K562 (cell line): ENCODE measurements at regions not wholly inside any gene's neighbourhood (a gene's known extent, or its start where the extent isn't known, plus 50 kb on each side); places are given as distances from the start of the nearest gene placed in this dataset.
A peak's percentile ranks its signal among the peaks of the same experiment; 100 is the strongest.
"Not testable (repeated sequence)": the region's sequence is repeated elsewhere in the genome, so short reads cannot be mapped to it uniquely, and the experiment has no call there.

Experiments
- ATAC-seq: fragments of 200-7000 bp; cut with Tn5 transposase; 3 replicates; pipeline ENCODE4 v1.9.1; 2020; ENCODE audit warnings: moderate library complexity
- BruUV-seq: library from RNA; stranded (reverse); fragments of 400-500 nt; replicated peaks from 2 replicates; lab custom pipeline; 2021; lab: Mats Ljungman, UMichigan
- CTCF ChIA-PET: fragments of 300-600 bp; formaldehyde crosslinking; extraction: SDS; loops from one replicate; lab custom pipeline; 2021; ENCODE audit warnings: low intra/inter-chr PET ratio; lab: Yijun Ruan, JAX
- POLR2A ChIA-PET: fragments of 300-600, 350-650 bp; sonication (Branson Sonifier 250); formaldehyde crosslinking; extraction: SDS; loops from one replicate; lab custom pipeline; 2021; ENCODE audit warnings: antibody characterized with exemption, inconsistent platforms; lab: Yijun Ruan, JAX
- DNase-seq, 4 experiments: peaks; one replicate each; pipeline versions ENCODE4 v3.0.0 to v3.0.0-alpha.2; 2011 to 2018; ENCODE audit warnings: low spot score in 3 of 4, mixed read lengths in 3 of 4; ENCODE audit errors: extremely low read depth in 1 of 4
- FAIRE-seq: peaks from 2 replicates; lab custom pipeline; 2011; peaks lifted over from hg19 to GRCh38; lab: Jason Lieb, UNC
- H2AFZ ChIP-seq: 2 replicates; pipeline ENCODE4 v1.6.0; 2011; ENCODE audit warnings: low read depth, low read length, control low read depth, inconsistent platforms
- H3K27ac ChIP-seq: fragments of 200-600 bp; 3 replicates; pipeline ENCODE4 v1.8.0; 2011; ENCODE audit warnings: low read depth, mild to moderate bottlenecking, control low read depth, inconsistent platforms, low read length, moderate library complexity, mixed read lengths; ENCODE audit errors: extremely low read depth
- H3K27me3 ChIP-seq, 2 experiments: fragments of 300-600 bp in 1 of 2; 2 replicates in 1 of 2; 3 replicates in 1 of 2; pipeline versions ENCODE4 v1.6.0 to v1.8.0; 2011; ENCODE audit warnings: inconsistent platforms in 2 of 2, low read length in 2 of 2, mild to moderate bottlenecking in 1 of 2, mixed read lengths in 1 of 2, moderate library complexity in 1 of 2; ENCODE audit not compliant: control insufficient read depth in 2 of 2, insufficient read depth in 2 of 2
- H3K36me3 ChIP-seq: fragments of 300-600 bp; 3 replicates; pipeline ENCODE4 v1.8.0; 2011; ENCODE audit warnings: mild to moderate bottlenecking, low read length, inconsistent platforms; ENCODE audit not compliant: control insufficient read depth, insufficient read depth
- H3K4me1 ChIP-seq, 2 experiments: fragments of 200-600 bp in 1 of 2; replicated peaks in 1 of 2; 2 replicates in 1 of 2; 3 replicates in 1 of 2; pipeline versions ENCODE4 v1.5.1 to v1.8.0; 2011; ENCODE audit warnings: inconsistent platforms in 2 of 2, low read length in 2 of 2, mild to moderate bottlenecking in 1 of 2, mixed read lengths in 1 of 2, moderate library complexity in 1 of 2; ENCODE audit not compliant: control insufficient read depth in 2 of 2, insufficient read depth in 2 of 2
- H3K4me2 ChIP-seq: 2 replicates; pipeline ENCODE4 v1.6.1; 2011; ENCODE audit warnings: low read length, control low read depth, inconsistent platforms, mixed read lengths; ENCODE audit not compliant: insufficient read depth
- H3K4me3 ChIP-seq: fragments of 200-600 bp; sonication (generic), shearing (Covaris generic); 2 replicates; pipeline ENCODE4 v1.5.1; 2016; ENCODE audit warnings: control low read depth, inconsistent platforms
- H3K79me2 ChIP-seq: fragments of 200-600 bp; 3 replicates; pipeline ENCODE4 v1.8.0; 2011; ENCODE audit warnings: low read length, inconsistent platforms; ENCODE audit not compliant: control insufficient read depth, insufficient read depth
- H3K9ac ChIP-seq, 2 experiments: 2 replicates each; pipeline versions ENCODE4 v1.6.0 to v1.6.1; 2011; ENCODE audit warnings: low read depth in 2 of 2, low read length in 2 of 2, control low read depth in 1 of 2, inconsistent platforms in 1 of 2, mild to moderate bottlenecking in 1 of 2, mixed read lengths in 1 of 2; ENCODE audit not compliant: insufficient read depth in 1 of 2
- H3K9me1 ChIP-seq: one replicate; pipeline ENCODE4 v1.6.0; 2011; ENCODE audit warnings: inconsistent platforms, mild to moderate bottlenecking, low read length, moderate library complexity; ENCODE audit not compliant: control insufficient read depth, insufficient read depth
- H3K9me3 ChIP-seq: replicated peaks from 2 replicates; pipeline ENCODE4 v1.5.1; 2011; ENCODE audit warnings: low read depth, low read length, inconsistent platforms; ENCODE audit not compliant: control insufficient read depth, insufficient read depth
- H4K20me1 ChIP-seq: replicated peaks from 2 replicates; pipeline ENCODE4 v1.6.1; 2011; ENCODE audit warnings: low read length, inconsistent platforms, mixed read lengths; ENCODE audit not compliant: control insufficient read depth, insufficient read depth
- WGBS: fragments of 100-300 bp; shearing (Covaris generic); methylation state at CpG from one replicate; pipeline ENCODE4 v1.1.6; 2016; ENCODE audit warnings: low coverage, mixed read lengths; ENCODE audit not compliant: insufficient coverage; ENCODE audit errors: missing lambda C conversion rate; 5-methylcytosine and 5-hydroxymethylcytosine counted together
- in situ Hi-C: fragments of 300-500 bp; cut with MboI; formaldehyde crosslinking; loops from 4 replicates; pipeline ENCODE4 v1.15.0; 2018; ENCODE audit warnings: inconsistent platforms, mixed read lengths
- intact Hi-C: fragments of 100-400 bp; cut with micrococcal nuclease; formaldehyde crosslinking; loops from 2 replicates; pipeline ENCODE4 v1.14.2; 2022

- intact Hi-C loops, H3K4me1 ChIP-seq, H3K4me2 ChIP-seq, in situ Hi-C loops, H3K4me3 ChIP-seq, H3K27me3 ChIP-seq, H2AFZ ChIP-seq, FAIRE-seq, BruUV-seq, H3K36me3 ChIP-seq, CTCF ChIA-PET, H3K9me1 ChIP-seq, H3K9me3 ChIP-seq, H3K9ac ChIP-seq, H3K79me2 ChIP-seq, POLR2A ChIA-PET, H4K20me1 ChIP-seq, DNase-seq, H3K27ac ChIP-seq: not testable (repeated sequence)
- no CpG with 5 or more reads among the region's 10 CpGs for WGBS
- ATAC-seq: peak; percentile 69
Measured at GRCh38 chr21:6020953-6021716, 4500.2 kb upstream of the TPTE start.

DNA sequence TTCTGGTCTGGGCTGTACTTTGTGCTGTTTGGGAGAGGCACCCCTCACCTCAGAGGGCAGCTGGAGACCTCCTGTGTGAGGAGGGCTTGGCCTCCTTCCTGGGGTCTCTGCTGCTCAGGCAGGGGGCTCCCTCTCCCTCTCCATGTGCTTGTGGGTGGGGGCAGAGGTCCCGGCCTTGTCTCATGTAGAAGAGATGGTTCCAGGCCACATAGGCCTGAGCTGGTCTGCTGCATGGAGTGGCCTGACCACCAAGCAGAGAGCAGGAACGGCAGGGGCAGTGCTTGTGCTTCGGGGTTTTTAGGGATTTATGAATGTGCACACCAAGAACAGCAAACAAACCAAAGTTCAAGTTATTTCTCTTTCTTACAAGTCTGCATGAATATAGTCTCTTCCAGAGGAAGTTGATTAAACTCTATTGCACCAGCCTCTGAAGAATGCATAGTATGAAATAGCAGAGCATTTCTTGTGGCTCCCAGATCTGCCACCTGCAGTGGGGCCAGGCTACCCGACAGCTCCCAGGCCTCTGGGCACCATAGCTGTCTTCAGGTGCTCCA is 4499.6 kb upstream of the TPTE start:
- in situ Hi-C loops, ATAC-seq, H3K9me3 ChIP-seq, H3K4me1 ChIP-seq, H2AFZ ChIP-seq, H3K79me2 ChIP-seq, H3K9ac ChIP-seq, H3K4me2 ChIP-seq, FAIRE-seq, H3K27me3 ChIP-seq, DNase-seq, CTCF ChIA-PET, intact Hi-C loops, BruUV-seq, H3K27ac ChIP-seq, H3K9me1 ChIP-seq, H4K20me1 ChIP-seq, POLR2A ChIA-PET, H3K36me3 ChIP-seq, H3K4me3 ChIP-seq: not testable (repeated sequence)
- no CpG with 5 or more reads among the region's 4 CpGs for WGBS

- intact Hi-C loops, FAIRE-seq, H3K9me1 ChIP-seq: not testable (repeated sequence)
Measured at GRCh38 chr21:6023331-6023730, 4498.1 kb upstream of the TPTE start.

DNA sequence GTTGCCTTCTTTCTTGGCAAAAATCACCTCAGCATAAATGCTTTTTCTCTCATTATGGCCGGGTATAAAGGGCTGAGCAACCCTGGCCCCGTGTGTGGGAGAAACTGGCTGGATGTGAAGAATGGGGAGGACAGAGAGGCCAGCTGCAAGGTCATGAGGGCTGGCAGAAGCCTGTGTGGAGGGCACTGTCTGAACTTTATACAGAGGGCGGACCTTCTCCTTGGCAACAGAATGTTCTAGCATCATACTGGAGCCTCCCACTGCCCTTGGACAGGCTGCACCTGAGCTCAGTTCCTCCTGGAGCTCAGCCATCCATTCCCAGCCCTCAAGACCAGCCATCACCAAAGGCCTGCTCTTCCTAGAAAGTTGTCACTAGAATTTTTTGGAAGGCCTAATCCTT is 4496.2 kb upstream of the TPTE start:
- H3K4me3 ChIP-seq, POLR2A ChIA-PET, H3K9me3 ChIP-seq, H2AFZ ChIP-seq, H4K20me1 ChIP-seq, CTCF ChIA-PET, in situ Hi-C loops, BruUV-seq, H3K36me3 ChIP-seq, H3K4me1 ChIP-seq, H3K79me2 ChIP-seq, DNase-seq, H3K4me2 ChIP-seq, H3K9me1 ChIP-seq, intact Hi-C loops, H3K9ac ChIP-seq, H3K27ac ChIP-seq, FAIRE-seq, H3K27me3 ChIP-seq, ATAC-seq: not testable (repeated sequence)
- WGBS: no CpG with 5 or more reads among the region's 3 CpGs

More at GRCh38 chr21:6023331-6023730, 4498.1 kb upstream of the TPTE start:
- H3K4me2 ChIP-seq, H3K27me3 ChIP-seq, CTCF ChIA-PET, H3K4me1 ChIP-seq, DNase-seq, H3K4me3 ChIP-seq, H3K9ac ChIP-seq, in situ Hi-C loops, H4K20me1 ChIP-seq, BruUV-seq, H3K79me2 ChIP-seq, ATAC-seq, H3K9me3 ChIP-seq, H2AFZ ChIP-seq, H3K27ac ChIP-seq, H3K36me3 ChIP-seq, POLR2A ChIA-PET: not testable (repeated sequence)
- WGBS: no CpG with 5 or more reads among the region's 3 CpGs
